Suppressor macrophage treated with lipopolysaccharide for 4 hours (primary cell): ENCODE measurements at regions not wholly inside any gene's neighbourhood (a gene's known extent, or its start where the extent isn't known, plus 50 kb on each side); places are given as distances from the start of the nearest gene placed in this dataset.
A peak's percentile ranks its signal among the peaks of the same experiment; 100 is the strongest.
"Not testable (repeated sequence)": the region's sequence is repeated elsewhere in the genome, so short reads cannot be mapped to it uniquely, and the experiment has no call there.

Experiments used
- DNase-seq: peaks from one replicate; pipeline ENCODE4 v3.0.0-alpha.2; 2020

- DNase-seq: no peak
Observed at GRCh38 chr10:26355241-26355640, 82.9 kb upstream of the APBB1IP start.

DNA sequence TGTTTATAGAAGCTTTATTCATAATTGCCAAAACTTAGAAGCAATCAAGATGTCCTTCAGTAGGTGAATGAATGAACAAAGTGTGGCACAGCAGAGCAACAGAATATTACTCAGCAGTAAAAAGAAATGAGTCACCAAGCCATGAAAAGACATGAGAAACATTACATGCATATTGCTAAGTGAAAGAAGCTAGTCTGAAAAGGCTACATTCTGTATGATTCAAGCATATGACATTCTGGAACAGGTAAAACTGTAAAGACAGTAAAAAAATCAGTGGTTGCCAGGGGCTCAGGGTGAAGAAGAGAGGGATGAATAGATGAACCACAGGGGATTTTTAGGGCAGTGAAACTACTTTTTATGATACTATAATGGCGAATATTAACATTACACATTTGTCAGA lies 80.9 kb upstream of the APBB1IP start:
- DNase-seq: peak; percentile 36

DNA sequence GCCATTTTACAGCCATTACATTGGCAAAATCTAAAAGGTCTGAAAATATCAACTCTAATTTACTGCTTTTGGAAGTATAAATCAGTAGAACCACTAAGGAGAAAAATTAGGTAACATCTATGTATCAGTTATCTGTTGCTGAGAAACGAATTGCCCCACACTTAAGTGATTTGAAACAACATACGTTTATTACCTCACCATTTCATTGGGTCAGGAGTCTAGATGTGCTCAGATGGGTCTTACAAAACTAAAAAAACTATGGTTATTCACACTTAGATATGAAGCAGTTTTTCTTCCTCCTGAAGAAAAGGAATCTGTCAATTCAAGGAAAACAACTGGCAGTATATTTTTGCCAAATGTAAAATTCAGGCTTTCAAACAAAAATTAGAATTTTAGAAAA lies 80.1 kb upstream of the APBB1IP start:
- DNase-seq: no peak

DNA sequence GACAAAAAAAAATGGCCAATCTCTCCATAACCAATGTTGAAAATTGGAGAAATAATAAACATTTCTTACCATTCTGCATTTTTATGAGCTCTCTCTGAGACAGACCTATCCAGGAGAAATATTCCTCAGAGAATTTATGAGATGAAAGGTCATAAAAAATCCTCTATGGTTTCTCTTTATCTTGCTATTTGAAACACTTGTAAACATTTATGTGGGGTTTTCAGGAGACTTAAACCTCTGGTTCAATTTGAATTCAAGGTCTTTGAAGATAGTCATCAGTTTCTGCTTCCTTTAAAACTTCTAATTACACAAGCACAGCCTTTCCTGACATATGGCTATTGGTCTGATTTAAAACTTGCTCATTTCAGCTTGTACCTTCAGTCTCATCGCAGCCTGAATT lies 78.5 kb upstream of the APBB1IP start:
- DNase-seq: no peak

- DNase-seq: no peak
Observed at GRCh38 chr10:26361351-26361750, 76.8 kb upstream of the APBB1IP start.

- peak; percentile 50 for DNase-seq
Observed at GRCh38 chr10:26361971-26362370, 76.2 kb upstream of the APBB1IP start.

DNA sequence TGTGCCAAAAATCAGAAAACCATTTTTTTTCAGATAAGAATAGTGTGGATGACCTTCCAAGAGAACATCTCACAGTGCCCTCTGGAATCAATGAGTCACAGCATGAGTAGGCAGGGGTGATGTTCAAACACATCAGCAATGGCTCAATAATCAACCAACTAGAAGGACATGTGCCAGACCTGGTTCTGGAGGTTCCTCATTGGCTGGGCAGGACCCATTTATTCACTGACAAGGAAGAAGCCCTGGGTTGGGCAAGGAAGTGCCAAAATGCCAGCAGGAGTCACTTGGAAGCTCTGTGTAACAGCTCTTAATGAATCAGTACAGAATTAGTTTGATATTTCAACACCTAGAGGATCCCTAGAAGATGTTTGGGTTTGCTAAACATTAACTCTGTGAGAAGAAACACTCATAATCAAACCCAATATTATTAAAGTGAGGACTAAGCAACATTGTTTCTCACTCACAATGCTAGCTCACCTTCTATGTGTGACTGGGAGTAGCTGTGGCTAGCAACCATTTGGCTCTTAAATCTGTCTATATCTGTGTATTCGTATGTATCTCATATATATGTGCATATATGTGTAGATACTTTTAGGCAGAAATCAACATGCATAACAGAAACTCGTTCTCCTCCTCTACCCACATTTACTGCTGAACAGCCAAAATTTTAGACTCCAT lies 72.3 kb upstream of the APBB1IP start:
- peak; percentile 88 for DNase-seq

GRCh38 chr10:26367035-26367434 lies 71.1 kb upstream of the APBB1IP start:
- DNase-seq: not testable (repeated sequence)

GRCh38 chr10:26367771-26368170 lies 70.4 kb upstream of the APBB1IP start:
- DNase-seq: peak; percentile 31

- DNase-seq: no peak
Observed at GRCh38 chr10:26368463-26368862, 69.7 kb upstream of the APBB1IP start.

- DNase-seq: no peak
Observed at GRCh38 chr10:26372513-26373354, 65.4 kb upstream of the APBB1IP start.

GRCh38 chr10:26374426-26374825 lies 63.7 kb upstream of the APBB1IP start:
- DNase-seq: peak; percentile 36

DNA sequence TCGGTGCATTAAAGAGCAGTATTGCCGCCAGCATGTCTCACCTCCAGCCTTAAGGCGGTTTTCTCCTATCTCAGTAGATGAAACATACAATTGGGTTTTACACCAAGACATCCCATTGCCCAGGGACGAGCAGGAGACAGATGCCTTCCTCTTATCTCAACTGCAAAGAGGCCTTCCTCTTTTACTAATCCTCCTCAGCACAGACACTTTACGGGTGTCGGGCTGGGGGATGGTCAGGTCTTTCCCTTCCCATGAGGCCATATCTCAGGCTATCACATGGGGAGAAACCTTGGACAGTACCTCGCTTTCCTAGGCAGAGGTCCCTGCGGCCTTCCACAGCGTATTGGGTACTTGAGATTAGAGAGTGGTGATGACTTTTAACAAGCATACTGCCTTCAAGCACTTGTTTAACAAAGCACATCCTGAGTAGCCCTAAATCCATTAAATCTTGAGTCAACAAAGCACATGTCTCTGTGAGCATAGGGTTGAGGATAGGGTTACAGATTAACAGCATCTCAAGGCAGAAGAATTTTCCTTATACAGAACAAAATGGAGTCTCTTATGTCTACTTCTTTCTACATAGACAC lies 60.8 kb upstream of the APBB1IP start:
- DNase-seq: not testable (repeated sequence)

DNA sequence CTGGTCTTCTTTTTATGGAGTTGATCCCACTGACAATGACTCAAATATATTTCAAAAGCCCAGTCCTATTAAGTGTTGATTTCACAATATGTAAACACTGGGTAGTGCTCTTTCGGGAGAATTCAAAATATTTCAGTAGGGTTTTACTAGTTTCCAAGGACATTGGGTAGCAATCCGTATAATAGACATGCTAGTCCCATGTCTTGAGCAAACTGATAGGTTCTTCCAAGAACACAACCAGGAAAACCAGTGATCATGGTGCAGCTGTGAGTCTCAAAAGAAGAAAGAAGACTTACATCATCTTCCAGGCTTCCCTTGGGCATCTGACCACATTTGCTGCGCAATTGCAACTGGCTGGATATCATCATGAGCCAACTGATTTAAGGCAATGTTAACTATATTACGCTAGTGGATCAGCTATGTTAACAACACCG lies 59.3 kb upstream of the APBB1IP start:
- peak; percentile 80 for DNase-seq

DNA sequence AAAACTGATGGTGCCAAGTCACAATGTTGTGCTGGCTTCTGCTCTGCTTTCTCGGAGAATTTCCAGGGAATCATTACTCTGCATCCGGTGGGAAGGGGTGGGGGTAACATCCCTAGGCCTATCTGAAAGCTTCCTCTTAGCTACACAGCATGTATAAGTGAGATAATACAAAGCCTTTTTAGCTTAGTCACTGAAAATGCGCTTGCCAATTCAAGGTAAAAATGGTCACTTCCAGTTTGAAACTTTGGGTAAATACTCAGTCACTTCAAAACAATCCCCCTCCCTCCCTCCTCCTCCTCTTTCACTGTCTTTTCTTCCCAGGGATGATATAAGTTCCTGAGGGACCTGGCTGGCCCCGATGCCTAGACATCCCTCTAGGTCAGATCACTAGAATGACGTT lies 57.3 kb upstream of the APBB1IP start:
- no peak for DNase-seq

GRCh38 chr10:26381986-26382385 lies 56.2 kb upstream of the APBB1IP start:
- DNase-seq: no peak

GRCh38 chr10:26384600-26384999 lies 53.5 kb upstream of the APBB1IP start:
- no peak for DNase-seq

DNA sequence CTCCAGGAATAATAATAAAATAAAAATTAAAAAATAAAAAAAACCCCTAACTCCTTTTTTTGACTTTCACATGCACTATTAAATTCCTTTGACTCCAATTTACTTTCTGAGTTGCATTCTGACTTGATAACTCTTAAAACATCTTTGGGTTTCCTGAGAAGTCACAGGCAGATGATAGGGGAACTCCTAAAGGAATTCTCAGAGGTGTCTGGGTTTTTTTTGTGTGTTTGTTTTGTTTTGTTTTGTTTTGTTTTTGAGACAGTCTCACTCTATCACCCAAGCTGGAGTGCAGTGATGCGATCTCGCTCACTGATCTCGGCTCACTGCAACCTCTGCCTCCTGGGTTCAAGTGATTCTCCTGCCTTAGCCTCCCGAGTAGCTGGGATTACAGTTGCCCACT lies 52.7 kb upstream of the APBB1IP start:
- no peak for DNase-seq

GRCh38 chr10:26386781-26387180 lies 51.4 kb upstream of the APBB1IP start:
- peak; percentile 79 for DNase-seq
